Testis (tissue), 2 donors: ENCODE measurements at regions not wholly inside any gene's neighbourhood (a gene's known extent, or its start where the extent isn't known, plus 50 kb on each side); places are given as distances from the start of the nearest gene placed in this dataset.

ENCODE experiments used
- POLR2A ChIP-seq: fragments of 450-650 bp; IDR thresholded peaks from one replicate; pipeline ENCODE4 v1.6.1; 2017; ENCODE audit warnings: antibody characterized with exemption, mild to moderate bottlenecking, moderate library complexity
- TF ChIP-seq, protein P1 (sequence below), 3 experiments: fragments of 450-650 bp in 2 of 3; fragments of 200-600 bp in 1 of 3; sonication (generic) in 1 of 3; IDR thresholded peaks; one replicate each; pipeline ENCODE4 v1.5.1; 2016 to 2019; ENCODE audit warnings: antibody characterized with exemption in 3 of 3, mild to moderate bottlenecking in 2 of 3, moderate library complexity in 1 of 3

GRCh38 chr1:189438808-189439207, 1038.9 kb downstream of the BRINP3 start:
- no peak for TF ChIP-seq POLR2A
- TF ChIP-seq, protein P1, sequence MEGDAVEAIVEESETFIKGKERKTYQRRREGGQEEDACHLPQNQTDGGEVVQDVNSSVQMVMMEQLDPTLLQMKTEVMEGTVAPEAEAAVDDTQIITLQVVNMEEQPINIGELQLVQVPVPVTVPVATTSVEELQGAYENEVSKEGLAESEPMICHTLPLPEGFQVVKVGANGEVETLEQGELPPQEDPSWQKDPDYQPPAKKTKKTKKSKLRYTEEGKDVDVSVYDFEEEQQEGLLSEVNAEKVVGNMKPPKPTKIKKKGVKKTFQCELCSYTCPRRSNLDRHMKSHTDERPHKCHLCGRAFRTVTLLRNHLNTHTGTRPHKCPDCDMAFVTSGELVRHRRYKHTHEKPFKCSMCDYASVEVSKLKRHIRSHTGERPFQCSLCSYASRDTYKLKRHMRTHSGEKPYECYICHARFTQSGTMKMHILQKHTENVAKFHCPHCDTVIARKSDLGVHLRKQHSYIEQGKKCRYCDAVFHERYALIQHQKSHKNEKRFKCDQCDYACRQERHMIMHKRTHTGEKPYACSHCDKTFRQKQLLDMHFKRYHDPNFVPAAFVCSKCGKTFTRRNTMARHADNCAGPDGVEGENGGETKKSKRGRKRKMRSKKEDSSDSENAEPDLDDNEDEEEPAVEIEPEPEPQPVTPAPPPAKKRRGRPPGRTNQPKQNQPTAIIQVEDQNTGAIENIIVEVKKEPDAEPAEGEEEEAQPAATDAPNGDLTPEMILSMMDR (IDR thresholded peaks at IDR 0.05) = no peak
